ENCODE measurements at regions not wholly inside any gene's neighbourhood (a gene's known extent, or its start where the extent isn't known, plus 50 kb on each side); places are given as distances from the start of the nearest gene placed in this dataset.
A peak's percentile ranks its signal among the peaks of the same experiment; 100 is the strongest.
"Not testable (repeated sequence)": the region's sequence is repeated elsewhere in the genome, so short reads cannot be mapped to it uniquely, and the experiment has no call there.

DNA sequence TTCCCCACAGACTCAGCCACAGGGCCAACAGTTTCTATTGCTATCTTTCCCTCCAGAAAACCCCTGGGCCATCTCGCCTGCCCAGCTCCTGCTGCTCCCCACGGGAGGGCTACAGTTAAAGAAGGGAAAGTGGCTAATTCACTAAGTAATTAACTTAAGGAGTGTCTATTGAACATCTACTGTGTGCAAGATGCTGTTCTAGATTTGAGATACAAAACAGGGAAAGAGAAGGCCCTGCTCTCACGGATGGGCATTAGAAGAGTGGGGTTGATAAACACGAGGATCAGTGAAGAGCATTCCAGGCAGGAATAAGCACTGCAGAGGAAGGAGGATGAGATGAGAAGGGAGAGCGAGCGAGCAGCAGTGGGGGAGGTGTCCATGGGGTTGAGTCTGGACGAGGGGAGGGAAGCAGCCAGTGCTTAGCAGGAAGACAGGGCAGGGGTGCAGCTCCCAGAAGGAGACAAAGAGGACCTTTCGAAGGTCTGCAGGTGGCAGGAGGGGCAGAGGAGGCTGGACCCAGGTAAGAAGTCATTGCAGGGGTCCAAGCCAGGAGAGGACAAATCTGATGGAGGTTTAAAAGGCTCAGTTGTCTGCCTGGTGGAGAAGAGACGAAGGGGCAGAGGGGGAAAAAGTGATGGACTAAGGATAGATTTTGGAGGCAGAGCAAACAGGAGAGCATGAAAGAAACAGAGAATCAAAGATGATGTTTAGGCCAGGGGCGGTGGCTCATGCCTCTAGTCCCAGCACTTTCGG is 64.7 kb downstream of the KLF15 start:
- DNase-seq = no peak

DNA sequence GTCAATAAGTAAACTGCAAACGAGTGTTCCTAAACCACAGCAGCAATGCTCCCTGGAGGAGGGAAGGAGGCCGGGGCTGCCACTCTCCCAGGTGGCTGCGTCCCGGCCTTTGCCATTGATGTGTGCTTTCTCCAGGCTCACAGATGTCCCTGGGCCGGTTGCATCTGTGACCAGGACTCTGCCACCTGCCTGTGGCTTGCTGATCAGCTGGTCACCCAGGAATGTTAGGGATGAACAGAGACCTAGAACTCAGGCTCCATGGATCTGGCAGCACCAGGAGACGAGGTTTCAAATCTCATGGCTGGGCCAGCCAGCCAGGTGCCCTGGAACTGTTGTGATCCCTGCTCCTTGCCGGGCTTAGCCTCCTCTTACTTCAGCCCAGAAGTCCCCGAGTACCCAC is 65.7 kb downstream of the KLF15 start:
- DNase-seq = no peak

DNA sequence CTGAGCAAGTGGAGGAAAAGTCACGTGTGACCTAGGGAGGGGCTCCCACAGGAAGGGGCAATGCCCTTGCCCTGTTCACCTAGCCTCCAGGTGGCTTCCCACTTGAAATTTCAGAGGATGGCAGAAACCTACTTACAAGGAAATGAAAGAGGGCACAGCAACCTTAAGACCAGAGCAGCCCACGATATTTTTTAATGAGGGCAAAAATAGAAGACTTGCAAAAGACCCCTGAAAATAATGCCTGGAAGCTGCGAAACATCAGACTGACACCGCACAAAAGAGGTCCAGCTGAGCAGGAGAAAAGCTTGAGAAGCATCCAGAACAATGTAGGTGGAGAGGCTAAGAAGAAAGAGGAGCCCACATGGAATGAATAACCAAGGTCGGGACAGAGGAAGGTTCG is 66.1 kb downstream of the KLF15 start:
- DNase-seq = no peak

GRCh38 chr3:126290325-126290724 is 66.9 kb downstream of the KLF15 start:
- no peak for DNase-seq

DNA sequence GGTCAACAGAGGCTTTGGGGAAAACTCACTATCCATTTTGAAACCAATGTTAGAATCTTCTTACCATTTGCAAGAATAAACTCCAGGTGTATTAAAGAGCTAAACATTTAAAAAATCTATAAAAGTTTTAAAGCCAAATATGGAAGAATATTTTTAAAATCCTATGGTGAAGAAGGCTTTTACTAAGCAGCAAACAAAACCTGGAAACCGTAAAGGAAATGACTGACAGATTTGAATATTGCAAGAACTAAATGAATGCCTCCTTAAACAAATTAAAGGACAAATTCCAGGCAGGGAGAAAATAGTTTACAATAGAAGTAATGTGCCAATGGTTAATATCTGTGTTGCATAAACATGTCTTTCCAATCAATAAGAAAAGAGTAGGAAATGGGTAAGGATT is 68.1 kb downstream of the KLF15 start:
- no peak for DNase-seq

DNA sequence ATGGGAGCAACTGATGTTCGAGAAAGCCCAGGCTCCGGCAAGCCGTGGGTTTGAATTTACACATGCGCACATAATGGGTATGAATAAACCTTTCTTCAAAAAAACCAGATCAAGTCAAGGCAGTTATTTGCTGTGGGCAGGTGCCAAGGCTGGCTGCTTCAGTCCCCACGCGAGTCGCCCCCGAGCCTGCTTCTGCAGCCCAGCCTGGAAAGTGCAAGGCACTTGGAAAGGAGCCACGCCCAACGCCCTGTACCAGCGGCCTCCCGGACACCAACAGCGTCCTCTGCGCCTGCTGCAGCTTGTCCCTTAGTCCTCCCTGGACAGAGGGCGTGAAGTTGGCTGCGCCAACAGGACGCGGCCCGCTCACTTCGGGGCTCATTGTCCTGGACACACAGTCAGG is 68.9 kb downstream of the KLF15 start:
- peak; percentile 33 for DNase-seq

DNA sequence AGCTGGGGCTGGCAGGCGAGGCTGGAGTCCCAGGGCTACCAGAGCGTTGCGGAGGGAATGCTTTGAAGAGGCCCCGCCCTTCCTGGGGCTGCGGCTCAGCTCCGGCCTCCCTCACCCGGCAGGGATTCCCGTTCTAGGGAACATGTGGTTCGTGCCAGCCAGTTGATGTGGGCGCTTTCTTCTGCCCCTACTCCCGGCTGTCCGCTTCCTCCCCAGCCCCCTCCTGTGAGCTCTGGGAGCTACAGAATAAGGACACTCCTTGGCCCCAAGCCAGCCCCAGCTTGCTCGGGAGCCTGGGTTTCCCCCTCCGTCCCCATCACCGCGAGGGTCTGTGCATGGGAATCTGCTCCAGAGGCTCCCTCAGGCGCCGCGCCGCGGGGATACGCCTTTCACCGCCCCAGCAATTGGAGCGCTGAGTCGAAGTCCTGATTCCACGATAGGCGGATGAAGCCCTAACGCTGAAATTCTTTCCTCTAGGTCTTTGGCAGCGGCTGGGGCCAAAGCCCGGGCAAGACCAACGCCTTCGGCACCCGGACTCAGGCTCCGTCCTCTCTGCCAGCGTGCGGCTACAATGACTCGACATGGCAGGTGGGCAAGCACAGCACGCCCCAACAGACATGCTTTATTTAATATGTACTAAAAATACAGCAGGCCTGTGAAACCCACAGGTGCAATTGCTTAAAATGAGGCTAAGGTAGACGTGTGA is 69.5 kb downstream of the KLF15 start:
- peak; percentile 75 for DNase-seq

- no peak for DNase-seq
These were observed 70.1 kb downstream of the KLF15 start for GRCh38 chr3:126287171-126287535.

- no peak for DNase-seq
These were observed 71.8 kb downstream of the KLF15 start for GRCh38 chr3:126285369-126285768.

DNA sequence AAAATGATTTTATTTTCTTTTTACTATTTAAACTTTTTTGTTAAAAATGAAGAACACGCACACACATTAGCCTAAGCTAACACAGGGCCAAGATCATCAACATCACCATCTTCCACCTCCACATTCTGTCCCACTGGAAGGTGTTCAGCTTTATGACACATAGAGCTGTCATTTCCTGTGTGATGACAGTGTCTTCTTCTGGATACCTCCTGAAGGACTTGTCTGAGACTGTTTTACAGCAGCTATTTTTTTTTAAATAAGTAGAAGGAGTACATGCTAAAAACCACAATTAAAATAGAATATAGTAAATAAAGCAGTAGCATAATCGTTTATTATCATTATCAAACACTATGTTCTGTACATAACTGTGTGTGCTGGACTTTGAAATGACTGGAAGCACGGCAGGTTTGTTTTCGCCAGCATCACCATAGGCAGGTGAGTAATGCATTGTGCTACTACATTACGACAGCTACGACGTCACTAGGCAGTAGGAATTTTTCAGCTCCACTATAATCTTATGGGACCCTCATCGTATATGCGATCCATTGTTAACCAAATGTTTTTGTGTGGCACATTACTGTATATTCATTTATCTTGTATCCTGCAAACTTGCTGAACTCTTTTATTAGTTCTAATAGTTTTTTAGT is 72.8 kb downstream of the KLF15 start:
- DNase-seq = no peak

DNA sequence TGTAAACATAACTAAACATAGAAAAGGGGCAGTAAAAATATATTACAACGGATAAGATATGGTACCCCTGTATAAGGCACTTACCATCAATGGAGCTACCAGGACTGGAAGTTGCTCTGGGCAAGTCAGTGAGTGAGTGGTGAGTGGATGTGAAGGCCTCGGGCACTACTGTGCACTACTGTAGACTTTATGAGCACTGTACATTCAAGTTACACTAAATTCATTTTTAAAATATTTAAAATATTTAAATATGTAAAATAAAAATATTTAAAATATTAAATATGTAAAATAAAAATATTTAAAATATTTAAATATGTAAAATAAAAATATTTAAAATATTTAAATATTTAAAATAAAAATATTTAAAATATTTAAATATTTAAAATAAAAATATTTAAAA is 73.6 kb downstream of the KLF15 start:
- not testable (repeated sequence) for DNase-seq

DNA sequence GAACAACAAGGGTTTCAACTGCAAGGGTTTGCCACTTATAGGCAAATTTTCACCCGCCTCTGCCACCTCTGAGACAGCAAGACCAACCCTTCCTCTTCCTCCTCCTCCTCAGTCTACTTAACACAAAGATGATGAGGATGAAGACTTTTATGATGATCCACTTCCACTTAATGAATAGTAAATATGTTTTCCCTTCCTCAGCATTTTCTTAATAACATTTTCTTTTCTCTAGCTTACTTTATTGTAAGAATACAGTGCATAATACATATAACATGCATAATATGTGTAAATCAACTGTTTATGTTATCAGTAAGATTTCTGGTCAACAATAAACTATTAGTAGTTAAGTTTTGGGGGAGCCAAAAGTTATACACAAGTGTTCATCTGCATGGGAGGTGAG is 77.4 kb downstream of the KLF15 start:
- no peak for DNase-seq

- peak; percentile 30 for DNase-seq
These were observed 79.4 kb downstream of the KLF15 start for GRCh38 chr3:126277629-126278378.

- DNase-seq = no peak
These were observed 81.6 kb downstream of the KLF15 start for GRCh38 chr3:126275620-126275904.

GRCh38 chr3:126274735-126275619 is 82.2 kb downstream of the KLF15 start:
- DNase-seq = no peak

GRCh38 chr3:126270145-126270811 is 86.9 kb downstream of the KLF15 start:
- DNase-seq = peak; percentile 84

- no peak for DNase-seq
These were observed 87.9 kb downstream of the KLF15 start for GRCh38 chr3:126269354-126269753.

GRCh38 chr3:126268866-126269265 is 88.3 kb downstream of the KLF15 start:
- DNase-seq = no peak

- DNase-seq = no peak
These were observed 87.7 kb upstream of the ALDH1L1 start for GRCh38 chr3:126267976-126268615.

DNA sequence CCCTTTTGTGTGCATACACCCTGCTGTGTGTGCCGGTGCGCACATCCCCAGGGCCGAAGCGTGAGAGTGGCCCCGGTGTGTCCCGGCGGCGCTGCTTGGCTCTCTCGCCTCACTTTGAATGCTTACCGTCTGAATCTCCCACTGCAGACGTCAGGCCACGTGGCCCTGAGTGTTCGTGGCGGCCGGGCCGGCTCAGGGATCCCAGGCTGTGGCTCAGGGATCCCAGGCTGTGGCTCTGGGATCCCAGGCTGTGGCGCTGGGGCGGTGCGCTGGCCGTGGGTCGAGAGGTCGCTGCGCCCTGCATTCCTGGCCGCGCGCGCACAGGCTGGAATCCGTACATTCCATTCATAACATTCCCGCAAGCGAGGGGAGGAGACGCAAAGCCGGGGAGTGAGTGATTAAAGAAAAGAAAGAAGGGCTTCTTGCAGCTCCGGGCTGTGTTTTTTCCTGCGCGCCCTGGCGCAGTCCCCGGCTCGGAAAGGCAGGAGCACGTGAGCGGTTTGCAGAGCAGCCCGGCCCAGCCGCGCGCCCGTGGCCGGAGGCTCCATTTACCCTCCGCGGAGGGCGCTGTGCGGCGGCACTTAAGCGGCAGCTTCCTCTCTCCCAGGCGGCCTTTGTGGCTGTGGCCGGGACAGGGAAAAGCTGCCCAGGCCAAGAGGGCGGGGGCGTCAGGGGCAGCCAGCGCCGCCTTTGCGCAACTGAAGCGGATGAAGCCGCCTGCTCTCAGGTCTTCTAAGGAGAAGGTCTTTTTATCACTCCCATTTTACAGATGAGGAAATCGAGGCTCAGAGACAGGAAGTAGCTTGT is 87.0 kb upstream of the ALDH1L1 start:
- DNase-seq = peak; percentile 83

GRCh38 chr3:126266850-126267168 is 86.4 kb upstream of the ALDH1L1 start:
- no peak for DNase-seq
